NCI-H2107 treated with DMSO at 0.1 percent for 48 hours (cell line): ENCODE measurements at regions not wholly inside any gene's neighbourhood (a gene's known extent, or its start where the extent isn't known, plus 50 kb on each side); places are given as distances from the start of the nearest gene placed in this dataset.
"Not testable (repeated sequence)": the region's sequence is repeated elsewhere in the genome, so short reads cannot be mapped to it uniquely, and the experiment has no call there.

ENCODE experiments used
- DNase-seq: peaks from one replicate; lab custom pipeline; 2025; ENCODE audit not compliant: unreplicated experiment; lab: John Stamatoyannopoulos, UW

GRCh38 chr21:14757533-14758327 lies 211.6 kb upstream of the SAMSN1 start:
- no peak for DNase-seq

DNA sequence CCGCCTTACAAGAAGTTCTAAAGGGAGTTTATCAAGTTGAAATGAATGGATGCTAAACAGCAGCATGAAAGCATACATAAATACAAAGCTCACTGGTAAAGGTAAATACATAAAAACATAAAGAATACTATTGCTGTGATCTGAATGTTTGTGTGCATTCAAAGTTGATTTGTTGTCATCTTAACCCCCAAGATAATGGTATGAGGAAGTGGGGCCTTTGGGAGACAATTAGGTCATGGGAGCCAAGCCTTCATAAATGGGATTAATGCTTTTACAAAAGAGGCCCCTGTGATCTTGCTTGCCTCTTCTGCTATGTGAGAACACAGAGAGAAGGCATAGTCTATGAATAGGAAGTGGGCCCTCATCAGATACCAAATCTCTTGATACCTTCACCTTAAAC lies 209.0 kb upstream of the SAMSN1 start:
- no peak for DNase-seq

GRCh38 chr21:14754682-14755081 lies 208.6 kb upstream of the SAMSN1 start:
- no peak for DNase-seq

GRCh38 chr21:14754259-14754604 lies 208.1 kb upstream of the SAMSN1 start:
- no peak for DNase-seq

GRCh38 chr21:14753466-14754258 lies 207.5 kb upstream of the SAMSN1 start:
- no peak for DNase-seq

GRCh38 chr21:14753069-14753465 lies 207.0 kb upstream of the SAMSN1 start:
- DNase-seq: no peak

- DNase-seq: no peak
Measured at GRCh38 chr21:14752345-14752909, 206.3 kb upstream of the SAMSN1 start.

DNA sequence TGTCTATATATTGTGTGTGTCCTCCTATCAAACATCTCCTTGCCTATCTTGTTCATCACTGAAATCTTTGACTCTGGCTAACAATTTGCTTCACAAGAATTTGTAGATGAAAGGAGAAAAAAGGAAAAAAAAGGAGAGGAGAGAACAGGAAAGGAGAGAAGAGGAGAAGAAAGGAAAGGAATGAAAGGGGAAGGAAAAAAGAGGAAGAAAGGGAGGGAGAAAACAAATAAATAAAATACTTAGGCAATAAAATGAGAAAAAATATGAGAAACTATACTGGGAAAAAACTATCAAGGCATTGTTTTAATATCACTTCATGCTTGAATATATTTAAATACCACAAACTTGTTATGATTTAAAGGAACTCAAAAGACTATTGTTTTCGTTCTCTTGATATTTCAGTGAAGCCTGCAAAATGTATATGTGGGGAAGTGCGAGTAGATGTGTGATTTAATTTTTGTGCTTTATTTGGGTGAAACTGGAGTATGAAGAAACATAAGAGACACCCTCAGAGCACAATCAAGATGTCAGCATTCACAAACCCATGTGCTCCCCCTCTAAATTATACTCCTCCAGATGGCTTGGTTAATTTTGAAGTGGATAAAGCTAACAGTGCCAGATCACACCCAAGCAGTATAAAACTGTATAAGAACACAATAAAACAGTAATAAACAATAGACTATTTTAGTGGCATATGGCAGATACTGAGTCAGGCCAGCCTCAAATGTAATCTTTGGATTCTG lies 205.7 kb upstream of the SAMSN1 start:
- DNase-seq: no peak

GRCh38 chr21:14751011-14751410 lies 204.9 kb upstream of the SAMSN1 start:
- DNase-seq: no peak

GRCh38 chr21:14750041-14750440 lies 203.9 kb upstream of the SAMSN1 start:
- DNase-seq: no peak

GRCh38 chr21:14748662-14749061 lies 202.5 kb upstream of the SAMSN1 start:
- no peak for DNase-seq

- no peak for DNase-seq
Measured at GRCh38 chr21:14744368-14744767, 198.3 kb upstream of the SAMSN1 start.

DNA sequence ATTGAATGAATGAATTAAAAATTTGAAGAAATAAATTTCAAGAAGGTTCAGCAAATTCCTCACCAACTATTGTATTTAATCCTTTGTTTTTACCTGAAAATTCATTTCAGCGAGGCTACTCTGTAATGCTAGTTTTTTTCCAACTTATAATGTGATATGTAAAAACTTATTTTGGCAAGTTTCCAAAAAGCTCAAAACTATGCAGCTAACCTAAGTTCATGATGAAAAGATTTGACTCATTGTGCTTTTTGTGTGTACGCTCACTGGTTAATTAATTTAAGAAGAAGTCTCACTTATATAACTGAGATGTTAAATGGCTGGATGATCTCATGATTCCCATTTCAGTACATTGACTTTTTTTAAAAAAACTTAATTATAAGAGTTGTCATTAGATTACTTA lies 196.0 kb upstream of the SAMSN1 start:
- no peak for DNase-seq

GRCh38 chr21:14741256-14741655 lies 195.1 kb upstream of the SAMSN1 start:
- no peak for DNase-seq

DNA sequence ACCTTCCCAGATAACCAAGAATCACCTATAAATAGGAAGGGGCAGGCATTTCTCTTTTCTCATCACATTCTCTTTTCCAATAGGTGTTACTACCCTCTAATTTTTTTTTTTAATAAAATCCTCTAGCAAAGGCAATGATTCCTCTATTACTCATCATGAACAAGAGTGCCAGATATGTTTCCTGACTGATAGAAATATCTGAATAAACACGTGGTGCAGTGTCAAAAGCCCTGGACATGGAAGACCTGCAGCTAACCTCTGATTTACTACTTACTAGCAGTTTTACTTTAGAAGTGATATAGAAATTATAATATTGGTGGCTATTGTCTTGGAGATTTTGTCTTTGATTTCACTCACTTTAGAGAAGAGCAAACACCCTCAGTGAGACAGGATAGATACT lies 194.6 kb upstream of the SAMSN1 start:
- DNase-seq: no peak

DNA sequence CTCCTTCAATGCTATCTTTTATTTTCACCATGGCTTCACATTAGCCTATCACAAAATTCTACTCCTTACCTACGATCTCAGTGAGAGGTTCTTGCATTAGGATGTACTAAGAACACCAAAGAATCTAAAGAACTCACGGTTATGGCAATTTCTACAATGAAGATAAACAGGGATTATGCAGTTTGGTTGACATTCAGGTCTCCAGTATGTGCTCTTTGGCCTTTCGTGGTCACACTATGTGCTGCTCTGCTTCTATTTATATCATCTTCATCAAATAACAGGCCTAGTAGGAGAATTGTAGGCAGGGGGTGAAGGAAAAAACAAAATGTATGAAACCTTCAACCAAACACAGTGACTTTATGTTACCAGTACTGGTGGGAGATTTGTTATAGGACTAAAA lies 194.0 kb upstream of the SAMSN1 start:
- no peak for DNase-seq

- DNase-seq: no peak
Measured at GRCh38 chr21:14739590-14739989, 193.5 kb upstream of the SAMSN1 start.

GRCh38 chr21:14738576-14738975 lies 192.5 kb upstream of the SAMSN1 start:
- not testable (repeated sequence) for DNase-seq

- DNase-seq: peak; percentile 31
Measured at GRCh38 chr21:14737922-14738321, 191.8 kb upstream of the SAMSN1 start.

DNA sequence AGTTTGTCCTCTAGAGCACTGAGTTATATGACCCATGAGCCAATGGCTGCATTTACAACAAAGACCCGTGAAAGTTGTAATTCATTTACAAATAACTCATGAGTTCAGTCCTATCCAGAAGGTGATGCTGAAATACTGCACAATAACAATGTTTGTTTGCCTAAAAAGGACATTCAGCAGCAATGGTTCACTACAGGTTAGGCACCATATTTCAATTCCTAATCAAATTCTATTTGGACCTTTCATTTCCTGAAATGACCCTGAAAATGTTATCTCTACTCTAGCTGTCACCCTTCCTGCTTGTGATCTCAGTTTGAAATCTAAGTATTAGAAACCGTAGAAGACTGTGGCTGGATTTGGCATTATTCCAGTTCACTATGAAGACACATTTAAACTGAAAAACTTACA lies 191.2 kb upstream of the SAMSN1 start:
- no peak for DNase-seq

DNA sequence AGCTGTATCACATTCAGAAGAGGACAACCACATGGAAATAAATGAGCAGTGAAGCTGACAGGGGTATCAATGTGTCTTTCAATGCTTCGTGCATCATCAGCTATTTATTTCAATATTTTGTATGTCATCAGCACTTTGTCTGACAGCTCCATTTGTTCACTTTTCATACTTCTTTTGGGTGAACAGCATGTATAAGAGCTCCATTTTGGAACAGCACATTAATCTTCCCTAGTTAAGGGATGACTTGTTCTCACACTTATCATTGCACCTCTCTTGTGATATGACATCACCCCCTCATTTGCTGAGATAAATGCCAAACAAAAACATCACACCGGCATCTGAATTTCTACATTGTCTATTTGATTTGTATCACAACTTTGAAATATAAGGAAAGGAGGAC lies 190.6 kb upstream of the SAMSN1 start:
- DNase-seq: no peak
